Activated CD4-positive, alpha-beta T cell treated with anti-CD3 and anti-CD28 coated beads, Interleukin-10, Interleukin-2, amounts not matched to agents 100 ng/mL and 50 ng/mL, durations not matched to agents 16 hours and 8 hours (primary cell): ENCODE measurements at regions not wholly inside any gene's neighbourhood (a gene's known extent, or its start where the extent isn't known, plus 50 kb on each side); places are given as distances from the start of the nearest gene placed in this dataset.

ENCODE experiments used
- DNase-seq: peaks from one replicate; pipeline ENCODE4 v3.0.0-alpha.2; 2020

GRCh38 chr2:237251986-237252385 is 162.0 kb downstream of the COL6A3 start:
- DNase-seq = no peak

DNA sequence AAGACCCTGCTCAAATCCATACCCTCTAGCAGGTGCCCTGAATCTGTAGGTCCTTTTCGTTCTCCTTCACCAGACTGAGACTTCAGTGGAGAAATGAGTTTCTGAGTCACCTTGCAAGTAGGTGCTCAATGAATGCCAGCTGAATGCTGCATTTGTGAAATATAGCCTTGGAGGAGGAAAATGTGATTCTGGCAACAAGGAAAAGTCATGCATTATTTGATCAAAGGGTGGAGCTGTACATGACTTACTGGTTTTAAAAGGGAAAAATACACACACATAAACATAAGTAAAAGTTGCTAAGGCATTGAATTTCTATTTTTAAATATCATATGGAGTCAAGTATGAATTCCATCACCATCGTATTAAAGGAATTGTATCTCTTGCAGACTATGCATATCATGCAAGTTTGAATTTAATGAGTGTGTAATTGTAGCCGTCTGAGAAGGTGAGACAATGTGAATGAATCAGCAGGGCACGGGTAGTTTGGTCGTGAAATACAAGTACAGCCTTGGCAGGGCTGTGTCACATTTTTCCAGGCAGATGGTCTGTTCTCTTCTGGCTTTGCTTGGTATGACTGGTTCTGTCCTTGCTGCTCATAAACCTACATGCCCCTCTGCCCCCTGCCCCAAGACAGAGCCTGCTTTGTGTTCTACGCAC is 160.8 kb downstream of the COL6A3 start:
- no peak for DNase-seq

- DNase-seq = no peak
These were observed 159.5 kb downstream of the COL6A3 start for GRCh38 chr2:237254369-237254861.

DNA sequence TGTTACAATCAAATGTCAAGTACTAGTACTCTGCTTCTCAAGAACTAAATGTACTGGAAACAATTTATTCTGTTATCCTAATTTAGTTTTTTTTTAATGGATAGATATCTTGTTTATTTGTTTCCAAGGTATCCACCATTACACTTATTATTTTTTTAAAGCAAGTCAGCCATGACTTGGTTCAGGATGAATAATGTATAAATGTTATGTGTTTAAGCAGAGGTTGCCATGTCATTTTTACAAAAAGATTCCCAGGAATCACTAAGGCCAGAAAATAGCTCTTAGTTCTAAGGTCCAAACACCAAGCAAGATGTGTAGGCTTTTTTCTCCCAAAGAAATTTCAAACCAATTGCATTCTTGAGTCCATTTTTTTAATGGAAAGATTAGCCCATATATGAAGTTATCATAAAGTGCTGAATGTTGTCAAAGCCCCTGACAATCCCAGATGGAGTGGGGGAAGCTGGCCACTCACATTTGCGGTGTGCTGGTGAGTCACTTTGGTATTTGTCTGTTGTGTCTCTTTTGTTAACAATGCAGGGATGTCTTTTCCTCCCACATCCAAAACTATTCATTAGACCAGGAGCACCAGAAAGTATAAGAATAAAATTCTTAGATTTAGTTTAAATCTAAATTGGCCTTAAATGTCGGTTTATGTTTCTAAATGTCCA is 158.9 kb downstream of the COL6A3 start:
- DNase-seq = no peak

DNA sequence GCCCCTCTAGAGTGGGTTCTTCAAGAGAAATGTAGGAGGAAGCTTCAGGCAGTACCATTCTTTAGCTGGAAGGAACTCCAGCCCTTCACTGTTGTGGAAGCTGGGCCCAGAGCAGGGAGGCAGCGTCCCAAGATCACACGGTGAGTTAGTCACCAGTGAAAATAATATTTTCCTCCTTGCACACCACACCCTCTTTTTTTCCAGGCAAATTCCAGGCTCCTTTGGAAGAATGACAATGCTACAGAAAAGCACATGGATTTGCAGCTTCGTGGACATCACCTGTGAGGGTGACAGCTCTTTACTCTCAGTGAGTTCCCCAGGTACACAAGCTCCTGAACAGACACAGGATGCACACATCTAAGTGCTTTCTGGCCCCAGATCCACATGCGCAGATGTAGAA is 157.1 kb downstream of the COL6A3 start:
- DNase-seq = no peak

GRCh38 chr2:237257471-237257951 is 156.5 kb downstream of the COL6A3 start:
- no peak for DNase-seq

DNA sequence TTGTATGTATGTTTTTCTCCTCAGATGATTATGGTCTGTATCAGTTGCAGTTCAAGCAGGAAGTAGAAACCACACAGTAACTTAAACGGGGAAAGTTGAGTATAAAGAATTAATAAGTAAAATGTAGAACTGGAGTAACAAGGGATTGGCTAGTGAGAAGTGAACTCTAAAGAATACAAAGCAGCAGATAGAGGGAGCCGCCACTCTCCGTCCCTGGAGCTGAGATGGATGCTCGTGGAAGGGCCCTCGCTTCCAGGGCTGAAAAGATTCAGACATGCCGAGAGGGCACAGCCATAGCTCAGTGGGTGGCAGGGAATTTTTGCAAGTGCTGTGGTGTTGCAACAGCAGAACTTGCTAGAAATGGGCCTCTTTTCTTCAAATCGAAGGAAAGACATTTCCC is 155.8 kb downstream of the COL6A3 start:
- DNase-seq = no peak

DNA sequence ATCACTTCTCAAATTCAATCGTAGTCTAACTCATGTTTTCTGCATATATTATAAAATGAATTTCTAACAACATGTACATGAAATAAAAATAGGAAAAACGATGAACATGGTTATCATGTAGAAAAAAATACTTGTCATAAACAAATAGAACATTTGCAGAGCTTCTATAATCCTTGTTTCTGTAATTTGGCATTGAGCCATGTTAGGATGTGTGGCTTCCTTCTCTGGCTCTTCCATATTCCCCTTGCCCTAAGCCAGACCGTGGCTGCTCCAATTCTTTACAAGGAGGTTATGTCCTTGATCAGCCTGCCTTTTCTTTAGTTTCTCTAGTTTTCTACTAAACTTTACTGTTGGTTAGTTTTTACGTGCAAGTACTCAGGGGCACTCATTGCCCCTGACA is 155.3 kb downstream of the COL6A3 start:
- no peak for DNase-seq

DNA sequence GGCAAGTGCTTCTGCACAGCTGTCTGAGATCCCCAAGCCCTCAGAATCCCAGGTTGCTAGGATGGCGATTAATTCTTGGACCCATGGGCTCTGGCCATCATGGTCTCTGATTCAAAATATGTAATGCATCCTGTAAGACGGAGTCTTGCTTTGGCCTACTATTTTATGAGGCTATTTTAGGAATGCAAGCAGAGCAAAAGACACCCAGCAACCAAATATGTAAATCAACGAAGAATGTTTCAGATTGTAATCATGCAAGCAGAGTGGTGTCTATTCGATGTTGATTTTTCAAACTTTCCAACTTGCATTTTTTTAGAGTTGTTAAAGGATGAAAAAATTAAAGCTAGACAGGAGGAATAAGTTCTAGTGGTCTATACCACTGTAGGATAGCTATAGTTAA is 154.8 kb downstream of the COL6A3 start:
- no peak for DNase-seq

GRCh38 chr2:237260039-237260620 is 153.8 kb downstream of the COL6A3 start:
- DNase-seq = no peak

DNA sequence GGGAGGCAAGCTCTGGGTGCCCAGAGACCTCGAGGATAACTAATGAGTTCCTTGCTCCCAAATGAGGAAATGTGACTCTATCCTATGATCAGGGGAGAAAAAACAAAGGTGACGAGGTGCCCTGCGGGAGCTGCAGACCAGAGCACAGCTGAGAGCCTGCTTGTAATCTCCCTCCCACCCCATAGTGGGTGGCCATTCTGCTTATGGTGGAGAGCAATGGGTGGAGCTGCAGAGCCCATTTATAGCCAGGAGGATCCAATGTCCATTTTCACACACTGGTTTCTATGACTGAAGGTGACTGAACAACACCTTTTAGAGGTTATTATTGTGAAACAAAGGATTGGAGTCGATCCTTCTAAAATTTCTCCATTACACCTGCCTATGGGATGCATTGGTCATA is 153.3 kb downstream of the COL6A3 start:
- no peak for DNase-seq

DNA sequence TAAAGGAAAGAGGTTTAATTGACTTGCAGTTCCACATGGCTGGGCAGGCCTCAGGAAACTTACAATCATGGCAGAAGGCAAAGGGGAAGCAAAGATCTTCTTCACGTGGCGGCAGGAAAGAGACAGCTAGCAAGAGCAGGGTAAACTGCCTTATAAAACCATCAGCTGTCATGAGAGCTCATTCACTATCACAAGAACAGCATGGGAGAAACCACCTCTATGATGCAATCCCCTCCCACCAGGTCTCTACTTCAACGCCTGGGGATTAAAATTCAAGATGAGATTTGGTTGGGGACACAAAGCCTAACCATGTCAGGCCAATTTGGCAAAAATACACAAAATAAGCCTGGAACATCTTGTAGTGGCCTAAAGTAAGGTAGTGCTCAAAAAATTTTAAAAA is 152.6 kb downstream of the COL6A3 start:
- no peak for DNase-seq

- DNase-seq = no peak
These were observed 150.9 kb downstream of the COL6A3 start for GRCh38 chr2:237262838-237263771.

DNA sequence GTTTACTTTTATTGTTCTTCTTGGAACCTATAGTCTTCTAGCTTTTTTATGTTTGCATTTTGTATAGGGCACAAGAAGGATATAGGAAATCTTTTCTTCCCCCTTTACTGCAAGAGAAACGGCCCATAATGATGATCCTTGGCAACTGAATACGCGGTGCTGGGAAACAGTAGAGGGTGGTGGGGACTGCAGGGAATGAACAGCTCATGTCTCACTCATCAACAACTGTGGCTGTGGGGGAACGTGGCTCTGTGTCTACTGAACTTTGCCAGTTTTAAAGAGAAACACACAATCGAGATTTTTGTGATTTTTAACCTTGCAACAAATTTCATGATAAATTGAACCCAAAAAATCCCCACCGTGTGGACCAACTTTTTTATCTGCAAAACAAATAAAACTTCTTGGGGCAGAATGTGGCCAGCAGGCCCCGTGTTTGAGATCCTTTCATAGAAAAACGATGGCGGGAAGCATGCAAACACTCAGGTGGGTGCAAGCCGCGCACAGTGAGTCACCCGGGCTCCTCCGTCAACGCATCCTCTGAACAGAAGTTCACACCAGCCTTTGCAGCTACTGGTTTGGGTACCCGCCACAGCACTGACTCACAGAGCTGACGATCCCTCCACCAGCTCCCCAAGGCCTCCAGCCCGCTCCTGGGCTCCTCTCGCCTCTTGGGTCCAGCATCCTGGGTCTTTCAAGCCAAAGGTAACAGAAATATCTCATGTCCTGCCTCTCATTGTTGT is 149.3 kb downstream of the COL6A3 start:
- no peak for DNase-seq

- DNase-seq = no peak
These were observed 145.8 kb downstream of the COL6A3 start for GRCh38 chr2:237268004-237268708.

DNA sequence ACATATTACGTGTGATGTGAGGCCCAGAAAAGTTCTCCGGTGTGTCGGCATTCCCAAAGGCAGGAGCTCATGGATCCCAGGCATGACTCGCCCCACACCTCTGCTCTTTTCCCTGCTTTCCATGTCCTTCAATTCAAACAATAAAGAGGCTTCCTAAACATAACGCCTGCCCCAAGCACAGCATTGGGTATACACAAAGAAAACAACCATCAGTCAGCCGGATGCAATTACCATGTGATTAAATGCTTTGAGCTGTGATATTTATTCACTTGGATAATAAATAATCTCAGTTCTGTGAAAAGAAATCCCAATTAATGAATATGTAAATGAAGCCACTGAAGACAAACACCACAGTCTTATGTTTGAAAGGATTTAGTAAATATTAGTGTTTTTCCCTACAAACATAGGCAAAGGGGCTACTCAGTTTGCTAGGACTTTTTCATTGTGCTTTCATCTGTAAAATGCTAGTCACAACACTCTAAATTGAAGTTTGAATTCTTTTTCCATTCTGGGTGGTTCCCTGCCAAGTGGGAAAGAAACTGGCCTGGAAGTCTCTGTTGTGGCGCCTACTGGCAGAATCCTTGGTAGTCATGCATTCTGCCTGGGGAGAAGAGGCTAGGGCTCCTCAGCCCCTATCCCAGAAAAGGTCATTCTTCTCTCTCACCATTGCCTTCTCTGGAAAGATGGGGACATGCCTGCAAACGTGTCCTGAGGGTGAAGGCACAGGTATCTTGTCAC is 144.7 kb downstream of the COL6A3 start:
- DNase-seq = no peak

- DNase-seq = no peak
These were observed 143.4 kb downstream of the COL6A3 start for GRCh38 chr2:237270520-237270919.

DNA sequence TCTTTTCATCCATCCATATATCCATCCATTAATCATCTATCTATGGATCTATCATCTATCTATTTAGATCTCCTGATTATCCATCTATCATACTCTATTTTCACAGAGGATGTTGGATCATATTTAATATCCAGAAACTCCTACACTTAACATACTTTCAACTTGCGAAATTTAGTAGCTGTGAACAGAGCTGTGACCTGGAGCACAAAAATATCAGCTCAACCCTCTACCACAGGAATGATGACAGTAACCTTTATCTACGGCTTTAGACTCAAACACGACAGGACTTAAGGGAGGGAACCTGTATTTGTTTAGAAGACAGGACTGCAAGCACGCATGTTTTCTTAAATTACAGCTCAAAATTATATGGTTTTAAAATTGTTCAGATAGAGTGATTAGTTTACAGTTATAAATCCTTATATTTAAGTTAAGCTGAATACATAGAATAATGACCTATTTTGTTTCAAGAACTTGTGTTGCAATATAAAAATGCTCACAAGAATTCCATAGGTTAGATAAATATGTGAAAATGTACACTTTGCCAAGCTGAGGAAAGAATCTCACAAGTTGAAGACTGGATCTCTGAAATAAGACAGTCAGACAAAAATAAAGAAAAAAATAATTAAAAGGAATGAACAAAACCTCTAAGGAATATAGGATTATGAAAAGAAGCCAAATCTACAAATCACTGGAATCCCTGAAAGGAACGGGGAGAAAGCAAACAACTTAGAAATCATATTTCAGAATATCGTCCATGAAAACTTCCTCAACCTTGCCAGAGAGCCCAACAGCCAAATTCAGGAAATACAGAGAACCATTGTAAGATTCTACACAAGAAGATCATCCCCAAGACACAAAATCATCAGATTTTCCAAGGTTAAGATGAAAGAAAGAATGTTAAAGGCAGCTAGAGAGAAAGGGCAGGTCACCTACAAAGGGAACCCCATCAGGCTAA is 142.0 kb downstream of the COL6A3 start:
- no peak for DNase-seq
